ENCODE measurements at regions not wholly inside any gene's neighbourhood (a gene's known extent, or its start where the extent isn't known, plus 50 kb on each side); places are given as distances from the start of the nearest gene placed in this dataset.

- no peak for DNase-seq
These were observed 227.6 kb downstream of the BMP7 start for GRCh38 chr20:57038608-57039440.

- DNase-seq = no peak
These were observed 226.0 kb downstream of the BMP7 start for GRCh38 chr20:57040466-57040865.

- DNase-seq = no peak
These were observed 225.5 kb downstream of the BMP7 start for GRCh38 chr20:57040924-57041323.

- DNase-seq = no peak
These were observed 223.3 kb downstream of the BMP7 start for GRCh38 chr20:57043091-57043490.

- DNase-seq = no peak
These were observed 222.7 kb downstream of the BMP7 start for GRCh38 chr20:57043669-57044268.

GRCh38 chr20:57047281-57048026, 219.0 kb downstream of the BMP7 start:
- no peak for DNase-seq

GRCh38 chr20:57048027-57048869, 218.2 kb downstream of the BMP7 start:
- DNase-seq = peak; percentile 56

- DNase-seq = no peak
These were observed 217.1 kb downstream of the BMP7 start for GRCh38 chr20:57049296-57049695.

- no peak for DNase-seq
These were observed 215.3 kb downstream of the BMP7 start for GRCh38 chr20:57051096-57051495.

- DNase-seq = no peak
These were observed 213.4 kb downstream of the BMP7 start for GRCh38 chr20:57053067-57053466.

GRCh38 chr20:57053793-57054552, 212.5 kb downstream of the BMP7 start:
- no peak for DNase-seq

GRCh38 chr20:57055345-57055744, 211.1 kb downstream of the BMP7 start:
- DNase-seq = no peak

- no peak for DNase-seq
These were observed 209.8 kb downstream of the BMP7 start for GRCh38 chr20:57056651-57057050.

GRCh38 chr20:57059055-57059596, 207.3 kb downstream of the BMP7 start:
- DNase-seq = no peak

- no peak for DNase-seq
These were observed 205.9 kb downstream of the BMP7 start for GRCh38 chr20:57060407-57061050.

GRCh38 chr20:57061051-57061900, 205.2 kb downstream of the BMP7 start:
- no peak for DNase-seq

- DNase-seq = no peak
These were observed 204.2 kb downstream of the BMP7 start for GRCh38 chr20:57062241-57062640.

GRCh38 chr20:57062696-57063270, 203.7 kb downstream of the BMP7 start:
- no peak for DNase-seq

GRCh38 chr20:57064836-57065235, 201.6 kb downstream of the BMP7 start:
- DNase-seq = no peak

- DNase-seq = no peak
These were observed 200.8 kb downstream of the BMP7 start for GRCh38 chr20:57065646-57066045.

Data from activated CD8-positive, alpha-beta memory T cell treated with anti-CD3 and anti-CD28 coated beads, Interleukin-2, amount 50 U/mL, for 48 hours (primary cell).